ENCODE measurements at regions not wholly inside any gene's neighbourhood (a gene's known extent, or its start where the extent isn't known, plus 50 kb on each side); places are given as distances from the start of the nearest gene placed in this dataset.

DNA sequence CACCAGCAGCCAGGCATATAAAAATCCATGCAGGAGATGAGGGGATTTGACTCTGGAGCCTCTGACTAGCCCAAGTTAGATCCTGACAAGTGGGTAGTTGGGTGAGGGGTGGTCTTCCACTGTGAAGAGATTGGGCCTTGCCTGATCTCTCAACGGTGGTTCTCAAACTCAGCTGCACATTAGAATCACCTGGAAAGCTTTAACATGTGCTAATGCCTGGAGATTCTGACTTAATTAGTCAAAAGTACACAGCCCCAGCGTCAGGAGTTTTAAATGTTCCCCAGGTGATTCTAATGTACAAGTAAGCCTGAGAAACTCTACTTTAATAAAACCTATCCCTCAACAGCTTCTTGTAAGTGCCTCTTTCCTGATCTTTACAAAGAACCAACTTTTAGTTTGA, 57.5 kb downstream of the GCNT4 start:
- TF ChIP-seq, protein P1, sequence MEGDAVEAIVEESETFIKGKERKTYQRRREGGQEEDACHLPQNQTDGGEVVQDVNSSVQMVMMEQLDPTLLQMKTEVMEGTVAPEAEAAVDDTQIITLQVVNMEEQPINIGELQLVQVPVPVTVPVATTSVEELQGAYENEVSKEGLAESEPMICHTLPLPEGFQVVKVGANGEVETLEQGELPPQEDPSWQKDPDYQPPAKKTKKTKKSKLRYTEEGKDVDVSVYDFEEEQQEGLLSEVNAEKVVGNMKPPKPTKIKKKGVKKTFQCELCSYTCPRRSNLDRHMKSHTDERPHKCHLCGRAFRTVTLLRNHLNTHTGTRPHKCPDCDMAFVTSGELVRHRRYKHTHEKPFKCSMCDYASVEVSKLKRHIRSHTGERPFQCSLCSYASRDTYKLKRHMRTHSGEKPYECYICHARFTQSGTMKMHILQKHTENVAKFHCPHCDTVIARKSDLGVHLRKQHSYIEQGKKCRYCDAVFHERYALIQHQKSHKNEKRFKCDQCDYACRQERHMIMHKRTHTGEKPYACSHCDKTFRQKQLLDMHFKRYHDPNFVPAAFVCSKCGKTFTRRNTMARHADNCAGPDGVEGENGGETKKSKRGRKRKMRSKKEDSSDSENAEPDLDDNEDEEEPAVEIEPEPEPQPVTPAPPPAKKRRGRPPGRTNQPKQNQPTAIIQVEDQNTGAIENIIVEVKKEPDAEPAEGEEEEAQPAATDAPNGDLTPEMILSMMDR (IDR thresholded peaks at IDR 0.05) = no peak
- ChIA-PET POLR2A (no interaction called here), CTCF (no interaction called here)
- no peak overlapping the region for H3K4me3 ChIP-seq (ENCODE audit: low read depth in 2 of 2, low read length in 2 of 2)
- ATAC-seq (no peak), DNase-seq (ENCODE audit: low read depth, low spot score) (no peak)
- intact Hi-C loops (cut with micrococcal nuclease; ENCODE audit: unreplicated experiment) = no loop called here
- H3K36me3 ChIP-seq (ENCODE audit: control insufficient read depth, insufficient read depth, low read length) = no peaks in the 10 kb centered on the region
- H3K27ac ChIP-seq (ENCODE audit: low read length) = no peak overlapping the region
- in situ Hi-C loops (cut with HindIII; ENCODE audit: low pct_unique_long_range_greater_than_20kb, low sequenced_read_pairs) = no loop called here
- no peaks in the 10 kb centered on the region for H3K9me3 ChIP-seq (ENCODE audit: control insufficient read depth, insufficient read depth, low read depth, low read length)
- no peaks in the 10 kb centered on the region; the same call in 1 of the 2 replicates for H3K27me3 ChIP-seq (ENCODE audit: control insufficient read depth, insufficient read depth, low read length)
- BruUV-seq (replicated peaks) = no TSS peak
- H3K4me1 ChIP-seq (ENCODE audit: control insufficient read depth, insufficient read depth, low read length) = no peaks in the 10 kb centered on the region

GRCh38 chr5:74993743-74994142, 58.6 kb downstream of the GCNT4 start:
- no peak overlapping the region for H3K4me3 ChIP-seq (ENCODE audit: low read depth in 2 of 2, low read length in 2 of 2)
- intact Hi-C loops (cut with micrococcal nuclease; ENCODE audit: unreplicated experiment) = no loop called here
- in situ Hi-C loops (cut with HindIII; ENCODE audit: low pct_unique_long_range_greater_than_20kb, low sequenced_read_pairs) = no loop called here
- H3K4me1 ChIP-seq (ENCODE audit: control insufficient read depth, insufficient read depth, low read length) = no peaks in the 10 kb centered on the region
- TF ChIP-seq, protein P1 (IDR thresholded peaks at IDR 0.05) = no peak
- TF ChIP-seq TCF7L2 (IDR thresholded peaks at IDR 0.05; ENCODE audit: low read depth, low read length) (no peak), SIN3A (IDR thresholded peaks at IDR 0.05; ENCODE audit: borderline replicate concordance, insufficient read depth, low read depth, low read length) (no peak), POLR2AphosphoS5 (IDR thresholded peaks at IDR 0.05; ENCODE audit: low read depth, low read length) (no peak), REST (IDR thresholded peaks at IDR 0.05; ENCODE audit: insufficient read depth in 1 of 2, low read depth in 2 of 2, low read length in 1 of 2) (no peak)
- H3K27me3 ChIP-seq (ENCODE audit: control insufficient read depth, insufficient read depth, low read length) = no peaks in the 10 kb centered on the region; the same call in 1 of the 2 replicates
- no TSS peak for BruUV-seq (replicated peaks)
- no peaks in the 10 kb centered on the region for H3K9me3 ChIP-seq (ENCODE audit: control insufficient read depth, insufficient read depth, low read depth, low read length)
- ATAC-seq (no peak), DNase-seq (ENCODE audit: low read depth, low spot score) (no peak)
- H3K27ac ChIP-seq (ENCODE audit: low read length) = no peak overlapping the region
- POLR2A ChIA-PET = no interaction called here
- CTCF ChIA-PET = no interaction called here
- no peaks in the 10 kb centered on the region for H3K36me3 ChIP-seq (ENCODE audit: control insufficient read depth, insufficient read depth, low read length)

- Histone ChIP-seq H3K4me1 (ENCODE audit: control insufficient read depth, insufficient read depth, low read length) (no peaks in the 10 kb centered on the region), H3K36me3 (ENCODE audit: control insufficient read depth, insufficient read depth, low read length) (no peaks in the 10 kb centered on the region), H3K27me3 (ENCODE audit: control insufficient read depth, insufficient read depth, low read length) (no peaks in the 10 kb centered on the region; the same call in 1 of the 2 replicates), H3K9me3 (ENCODE audit: control insufficient read depth, insufficient read depth, low read depth, low read length) (no peaks in the 10 kb centered on the region), H3K4me3 (ENCODE audit: low read depth in 2 of 2, low read length in 2 of 2) (no peak overlapping the region), H3K27ac (ENCODE audit: low read length) (no peak overlapping the region)
- DNase-seq (ENCODE audit: low read depth, low spot score) (no peak), ATAC-seq (no peak)
- intact Hi-C loops (cut with micrococcal nuclease; ENCODE audit: unreplicated experiment) = no loop called here
- TF ChIP-seq, protein P1 (IDR thresholded peaks at IDR 0.05) = no peak
- TF ChIP-seq REST (IDR thresholded peaks at IDR 0.05; ENCODE audit: insufficient read depth in 1 of 2, low read depth in 2 of 2, low read length in 1 of 2) = no peak
- TF ChIP-seq POLR2AphosphoS5 (IDR thresholded peaks at IDR 0.05; ENCODE audit: low read depth, low read length) = no peak
- TF ChIP-seq SIN3A (IDR thresholded peaks at IDR 0.05; ENCODE audit: borderline replicate concordance, insufficient read depth, low read depth, low read length) = no peak
- CTCF ChIA-PET = no interaction called here
- POLR2A ChIA-PET = no interaction called here
- in situ Hi-C loops (cut with HindIII; ENCODE audit: low pct_unique_long_range_greater_than_20kb, low sequenced_read_pairs) = no loop called here
- BruUV-seq (replicated peaks) = no TSS peak
Measured at GRCh38 chr5:74992791-74993190, 59.6 kb downstream of the GCNT4 start.
